HEK293 (cell line): ENCODE measurements at regions not wholly inside any gene's neighbourhood (a gene's known extent, or its start where the extent isn't known, plus 50 kb on each side); places are given as distances from the start of the nearest gene placed in this dataset.

Experiments used
- CTCF ChIA-PET: fragments of 350-600 bp; formaldehyde crosslinking; extraction: SDS; loops from one replicate; lab custom pipeline; 2021; ENCODE audit warnings: antibody characterized with exemption; lab: Yijun Ruan, JAX
- POLR2A ChIA-PET: fragments of 300-600 bp; formaldehyde crosslinking; extraction: SDS; loops from one replicate; lab custom pipeline; 2020; ENCODE audit warnings: antibody characterized with exemption, inconsistent platforms; lab: Yijun Ruan, JAX
- H3K27ac ChIP-seq: fragments of 200-500 bp; sonication (Bioruptor generic); 2 replicates; pipeline ENCODE4 v1.5.1; 2014; ENCODE audit warnings: low read depth, low read length, control low read depth, inconsistent platforms; ENCODE audit errors: extremely low read depth
- H3K36me3 ChIP-seq, 2 experiments: fragments of 200-500 bp in 1 of 2; sonication (Bioruptor generic) in 1 of 2; 1 replicate in 1 of 2; 2 replicates in 1 of 2; pipeline ENCODE4 v1.5.1; 2014 to 2017; ENCODE audit warnings: inconsistent platforms in 2 of 2, low read length in 2 of 2; ENCODE audit not compliant: control insufficient read depth in 2 of 2, insufficient read depth in 1 of 2
- H3K4me1 ChIP-seq: fragments of 200-500 bp; sonication (Bioruptor generic); 2 replicates; pipeline ENCODE4 v1.5.1; 2014; ENCODE audit warnings: mild to moderate bottlenecking, low read length, inconsistent platforms; ENCODE audit not compliant: control insufficient read depth, insufficient read depth
- H3K4me3 ChIP-seq: 2 replicates; pipeline ENCODE4 v1.5.1; 2011; ENCODE audit warnings: low read depth, mild to moderate bottlenecking, control low read depth, low read length, moderate library complexity
- H3K9me3 ChIP-seq: fragments of 200-500 bp; sonication (Bioruptor generic); 2 replicates; pipeline ENCODE4 v1.5.1; 2014; ENCODE audit warnings: low read depth, low read length, inconsistent platforms; ENCODE audit not compliant: control insufficient read depth, insufficient read depth
- GLI2 ChIP-seq: fragments of 450-650 bp; formaldehyde crosslinking; IDR thresholded peaks from 2 replicates; pipeline ENCODE4; 2017; ENCODE audit warnings: missing biosample characterization, missing genetic modification characterization, low read depth, borderline replicate concordance
- KLF7 ChIP-seq: fragments of 450-650 bp; formaldehyde crosslinking; IDR thresholded peaks from 2 replicates; pipeline ENCODE4 v1.5.1; 2016; ENCODE audit warnings: missing biosample characterization, missing genetic modification characterization, borderline replicate concordance
- PRDM1 ChIP-seq: fragments of 450-650 bp; formaldehyde crosslinking; IDR thresholded peaks from 2 replicates; pipeline ENCODE4; 2016; ENCODE audit warnings: missing biosample characterization, missing genetic modification characterization
- SALL2 ChIP-seq: fragments of 450-650 bp; formaldehyde crosslinking; IDR thresholded peaks from 2 replicates; pipeline ENCODE4 v1.5.0; 2017; ENCODE audit warnings: missing biosample characterization, mild to moderate bottlenecking, missing genetic modification characterization, borderline replicate concordance
- TCF7L2 ChIP-seq: IDR thresholded peaks from 2 replicates; pipeline ENCODE4 v1.6.1; 2011; ENCODE audit warnings: low read depth, mild to moderate bottlenecking, inconsistent platforms, low read length, moderate library complexity, borderline replicate concordance
- TRIM28 ChIP-seq: IDR thresholded peaks from 2 replicates; pipeline ENCODE4 v1.6.1; 2011; ENCODE audit warnings: low read length, control low read depth, borderline replicate concordance
- ZBTB17 ChIP-seq: fragments of 450-650 bp; formaldehyde crosslinking; IDR thresholded peaks from 2 replicates; pipeline ENCODE4 v1.5.1; 2016; ENCODE audit warnings: missing biosample characterization, missing genetic modification characterization
- ZBTB20 ChIP-seq: fragments of 450-650 bp; formaldehyde crosslinking; IDR thresholded peaks from 2 replicates; pipeline ENCODE4 v1.5.1; 2016; ENCODE audit warnings: missing biosample characterization, missing genetic modification characterization
- ZFP69B ChIP-seq: fragments of 450-650 bp; formaldehyde crosslinking; IDR thresholded peaks from 2 replicates; pipeline ENCODE4 v1.5.1; 2016; ENCODE audit warnings: missing biosample characterization, missing genetic modification characterization
- ZNF211 ChIP-seq: fragments of 450-650 bp; formaldehyde crosslinking; IDR thresholded peaks from 2 replicates; pipeline ENCODE4 v1.5.1; 2016; ENCODE audit warnings: low read depth, missing biosample characterization, missing genetic modification characterization
- ZNF335 ChIP-seq: fragments of 450-650 bp; formaldehyde crosslinking; conservative IDR thresholded peaks from 2 replicates; pipeline ENCODE4 v1.5.1; 2016; ENCODE audit warnings: missing biosample characterization, missing genetic modification characterization
- ZNF366 ChIP-seq: fragments of 450-650 bp; formaldehyde crosslinking; conservative IDR thresholded peaks from 2 replicates; pipeline ENCODE4 v1.5.1; 2016; ENCODE audit warnings: missing biosample characterization, missing genetic modification characterization
- ZNF391 ChIP-seq: fragments of 450-650 bp; formaldehyde crosslinking; IDR thresholded peaks from 2 replicates; pipeline ENCODE4 v1.5.1; 2016; ENCODE audit warnings: low read depth, missing biosample characterization, missing genetic modification characterization, borderline replicate concordance
- ZNF433 ChIP-seq: fragments of 450-650 bp; formaldehyde crosslinking; IDR thresholded peaks from 2 replicates; pipeline ENCODE4 v1.5.1; 2016; ENCODE audit warnings: missing biosample characterization, missing genetic modification characterization, low read depth
- ZNF624 ChIP-seq: fragments of 450-650 bp; formaldehyde crosslinking; IDR thresholded peaks from 2 replicates; pipeline ENCODE4 v1.5.1; 2017; ENCODE audit warnings: missing biosample characterization, missing genetic modification characterization
- ZNF629 ChIP-seq: fragments of 450-650 bp; formaldehyde crosslinking; IDR thresholded peaks from 2 replicates; pipeline ENCODE4 v1.5.1; 2017; ENCODE audit warnings: missing biosample characterization, missing genetic modification characterization
- ZNF660 ChIP-seq: fragments of 450-650 bp; IDR thresholded peaks from 2 replicates; pipeline ENCODE4 v1.5.1; 2018; ENCODE audit warnings: missing biosample characterization, mild to moderate bottlenecking, missing genetic modification characterization
- ZNF664 ChIP-seq: fragments of 450-650 bp; formaldehyde crosslinking; IDR thresholded peaks from 2 replicates; pipeline ENCODE4 v1.5.1; 2016; ENCODE audit warnings: missing biosample characterization, missing genetic modification characterization
- ZSCAN30 ChIP-seq: fragments of 450-650 bp; IDR thresholded peaks from 2 replicates; pipeline ENCODE4 v1.5.1; 2018; ENCODE audit warnings: missing biosample characterization, mild to moderate bottlenecking, missing genetic modification characterization, moderate library complexity
- TF ChIP-seq, protein P1 (sequence below): fragments of 450-650 bp; formaldehyde crosslinking; IDR thresholded peaks from 2 replicates; pipeline ENCODE4 v1.5.1; 2016; ENCODE audit warnings: missing biosample characterization, missing genetic modification characterization, borderline replicate concordance
- TF ChIP-seq, protein P2 (sequence below): fragments of 450-650 bp; formaldehyde crosslinking; IDR thresholded peaks from 2 replicates; pipeline ENCODE4 v1.5.1; 2017; ENCODE audit warnings: missing biosample characterization, missing genetic modification characterization
- TF ChIP-seq, protein P3 (sequence below): fragments of 450-650 bp; formaldehyde crosslinking; IDR thresholded peaks from 2 replicates; pipeline ENCODE4 v1.5.1; 2016; ENCODE audit warnings: missing biosample characterization, missing genetic modification characterization
- TF ChIP-seq, protein P4 (sequence below): fragments of 450-650 bp; formaldehyde crosslinking; IDR thresholded peaks from 2 replicates; pipeline ENCODE4 v1.5.1; 2016; ENCODE audit warnings: missing biosample characterization, missing genetic modification characterization
- TF ChIP-seq, protein P5 (sequence below): fragments of 450-650 bp; IDR thresholded peaks from 2 replicates; pipeline ENCODE4 v1.5.1; 2018; ENCODE audit warnings: missing biosample characterization, missing genetic modification characterization

DNA sequence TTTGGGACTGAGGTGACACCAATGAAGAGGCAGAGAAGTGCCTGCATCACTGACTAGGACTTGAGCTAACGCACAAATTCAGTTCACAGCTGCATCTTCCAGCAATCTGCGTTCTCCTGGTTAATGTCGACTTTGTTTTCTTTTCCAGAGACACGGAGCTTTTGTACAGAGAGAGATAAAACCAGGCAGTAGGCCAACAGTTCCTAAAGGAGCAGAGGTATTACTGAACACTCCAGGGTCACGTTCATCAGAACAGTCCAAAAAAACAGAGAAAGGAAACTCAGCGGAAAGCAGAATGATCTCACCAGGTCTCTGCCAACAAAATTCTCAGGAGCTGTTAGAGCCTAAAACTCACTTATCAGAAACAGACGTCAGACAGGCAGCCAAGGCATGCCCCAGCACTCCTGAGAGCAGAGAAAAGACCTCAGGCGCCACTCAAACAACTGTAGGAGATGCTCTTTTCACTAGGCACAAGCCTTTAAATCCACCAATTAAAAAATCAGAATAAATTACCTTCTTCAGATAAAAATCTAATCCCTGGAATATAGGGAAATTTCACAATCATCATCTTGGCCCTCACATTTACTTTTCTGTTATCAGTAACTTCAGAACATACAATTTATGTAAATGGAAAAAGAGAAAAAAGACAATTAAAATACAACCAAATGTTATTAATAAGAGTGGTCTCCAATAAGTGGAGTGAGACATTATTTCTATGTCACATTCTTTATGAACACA, 95.9 kb upstream of the SPTBN1 start:
- ChIA-PET CTCF (interaction anchor here (0.7 to 1.2 kb wide), 3 partner anchors 85 to 303 kb away, joined by 3 to 4 read pairs (median 3); no protein-coding TSS in a partner anchor), POLR2A (no interaction called here)
- H3K36me3 ChIP-seq = no peaks in the 10 kb centered on the region
- H3K4me3 ChIP-seq = no peak overlapping the region
- H3K4me1 ChIP-seq = peaks cover 6% of the 10 kb centered on the region
- peak overlapping the region; percentile 59 for H3K27ac ChIP-seq
- no peaks in the 10 kb centered on the region for H3K9me3 ChIP-seq
- TF ChIP-seq, protein P1, sequence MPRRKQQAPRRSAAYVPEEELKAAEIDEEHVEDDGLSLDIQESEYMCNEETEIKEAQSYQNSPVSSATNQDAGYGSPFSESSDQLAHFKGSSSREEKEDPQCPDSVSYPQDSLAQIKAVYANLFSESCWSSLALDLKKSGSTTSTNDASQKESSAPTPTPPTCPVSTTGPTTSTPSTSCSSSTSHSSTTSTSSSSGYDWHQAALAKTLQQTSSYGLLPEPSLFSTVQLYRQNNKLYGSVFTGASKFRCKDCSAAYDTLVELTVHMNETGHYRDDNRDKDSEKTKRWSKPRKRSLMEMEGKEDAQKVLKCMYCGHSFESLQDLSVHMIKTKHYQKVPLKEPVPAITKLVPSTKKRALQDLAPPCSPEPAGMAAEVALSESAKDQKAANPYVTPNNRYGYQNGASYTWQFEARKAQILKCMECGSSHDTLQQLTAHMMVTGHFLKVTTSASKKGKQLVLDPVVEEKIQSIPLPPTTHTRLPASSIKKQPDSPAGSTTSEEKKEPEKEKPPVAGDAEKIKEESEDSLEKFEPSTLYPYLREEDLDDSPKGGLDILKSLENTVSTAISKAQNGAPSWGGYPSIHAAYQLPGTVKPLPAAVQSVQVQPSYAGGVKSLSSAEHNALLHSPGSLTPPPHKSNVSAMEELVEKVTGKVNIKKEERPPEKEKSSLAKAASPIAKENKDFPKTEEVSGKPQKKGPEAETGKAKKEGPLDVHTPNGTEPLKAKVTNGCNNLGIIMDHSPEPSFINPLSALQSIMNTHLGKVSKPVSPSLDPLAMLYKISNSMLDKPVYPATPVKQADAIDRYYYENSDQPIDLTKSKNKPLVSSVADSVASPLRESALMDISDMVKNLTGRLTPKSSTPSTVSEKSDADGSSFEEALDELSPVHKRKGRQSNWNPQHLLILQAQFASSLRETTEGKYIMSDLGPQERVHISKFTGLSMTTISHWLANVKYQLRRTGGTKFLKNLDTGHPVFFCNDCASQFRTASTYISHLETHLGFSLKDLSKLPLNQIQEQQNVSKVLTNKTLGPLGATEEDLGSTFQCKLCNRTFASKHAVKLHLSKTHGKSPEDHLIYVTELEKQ = no peak
- TF ChIP-seq ZNF664 (tag by site-specific recombination) (no peak), ZNF433 (no peak), PRDM1 (peak; percentile 63; the same call in 1 of the 2 replicates), ZSCAN30 (tag by site-specific recombination) (no peak), ZNF335 (tag by site-specific recombination) (peak; percentile 86), KLF7 (tag by site-specific recombination) (no peak), ZNF629 (tag by site-specific recombination) (peak; percentile 57), ZNF391 (no peak), TCF7L2 (no peak), ZNF366 (tag by site-specific recombination) (peak; percentile 38; the same call in 1 of the 2 replicates), TRIM28 (peak; percentile 30; the same call in 1 of the 2 replicates), ZNF211 (tag by site-specific recombination) (no peak), SALL2 (tag by site-specific recombination) (no peak), ZBTB20 (0 out of 2 replicates have a peak, but pooled peaks have one; percentile 25), GLI2 (no peak), ZFP69B (tag by site-specific recombination) (no peak), ZNF660 (tag by site-specific recombination) (peak; percentile 42; the same call in 1 of the 2 replicates), ZBTB17 (peak; percentile 95), ZNF624 (no peak)
- TF ChIP-seq, protein P2, sequence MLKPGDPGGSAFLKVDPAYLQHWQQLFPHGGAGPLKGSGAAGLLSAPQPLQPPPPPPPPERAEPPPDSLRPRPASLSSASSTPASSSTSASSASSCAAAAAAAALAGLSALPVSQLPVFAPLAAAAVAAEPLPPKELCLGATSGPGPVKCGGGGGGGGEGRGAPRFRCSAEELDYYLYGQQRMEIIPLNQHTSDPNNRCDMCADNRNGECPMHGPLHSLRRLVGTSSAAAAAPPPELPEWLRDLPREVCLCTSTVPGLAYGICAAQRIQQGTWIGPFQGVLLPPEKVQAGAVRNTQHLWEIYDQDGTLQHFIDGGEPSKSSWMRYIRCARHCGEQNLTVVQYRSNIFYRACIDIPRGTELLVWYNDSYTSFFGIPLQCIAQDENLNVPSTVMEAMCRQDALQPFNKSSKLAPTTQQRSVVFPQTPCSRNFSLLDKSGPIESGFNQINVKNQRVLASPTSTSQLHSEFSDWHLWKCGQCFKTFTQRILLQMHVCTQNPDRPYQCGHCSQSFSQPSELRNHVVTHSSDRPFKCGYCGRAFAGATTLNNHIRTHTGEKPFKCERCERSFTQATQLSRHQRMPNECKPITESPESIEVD (tag by site-specific recombination) = peak; percentile 92
- TF ChIP-seq, protein P3, sequence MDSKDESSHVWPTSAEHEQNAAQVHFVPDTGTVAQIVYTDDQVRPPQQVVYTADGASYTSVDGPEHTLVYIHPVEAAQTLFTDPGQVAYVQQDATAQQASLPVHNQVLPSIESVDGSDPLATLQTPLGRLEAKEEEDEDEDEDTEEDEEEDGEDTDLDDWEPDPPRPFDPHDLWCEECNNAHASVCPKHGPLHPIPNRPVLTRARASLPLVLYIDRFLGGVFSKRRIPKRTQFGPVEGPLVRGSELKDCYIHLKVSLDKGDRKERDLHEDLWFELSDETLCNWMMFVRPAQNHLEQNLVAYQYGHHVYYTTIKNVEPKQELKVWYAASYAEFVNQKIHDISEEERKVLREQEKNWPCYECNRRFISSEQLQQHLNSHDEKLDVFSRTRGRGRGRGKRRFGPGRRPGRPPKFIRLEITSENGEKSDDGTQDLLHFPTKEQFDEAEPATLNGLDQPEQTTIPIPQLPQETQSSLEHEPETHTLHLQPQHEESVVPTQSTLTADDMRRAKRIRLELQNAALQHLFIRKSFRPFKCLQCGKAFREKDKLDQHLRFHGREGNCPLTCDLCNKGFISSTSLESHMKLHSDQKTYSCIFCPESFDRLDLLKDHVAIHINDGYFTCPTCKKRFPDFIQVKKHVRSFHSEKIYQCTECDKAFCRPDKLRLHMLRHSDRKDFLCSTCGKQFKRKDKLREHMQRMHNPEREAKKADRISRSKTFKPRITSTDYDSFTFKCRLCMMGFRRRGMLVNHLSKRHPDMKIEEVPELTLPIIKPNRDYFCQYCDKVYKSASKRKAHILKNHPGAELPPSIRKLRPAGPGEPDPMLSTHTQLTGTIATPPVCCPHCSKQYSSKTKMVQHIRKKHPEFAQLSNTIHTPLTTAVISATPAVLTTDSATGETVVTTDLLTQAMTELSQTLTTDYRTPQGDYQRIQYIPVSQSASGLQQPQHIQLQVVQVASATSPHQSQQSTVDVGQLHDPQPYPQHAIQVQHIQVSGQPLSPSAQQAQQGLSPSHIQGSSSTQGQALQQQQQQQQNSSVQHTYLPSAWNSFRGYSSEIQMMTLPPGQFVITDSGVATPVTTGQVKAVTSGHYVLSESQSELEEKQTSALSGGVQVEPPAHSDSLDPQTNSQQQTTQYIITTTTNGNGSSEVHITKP (tag by site-specific recombination) = peak; percentile 60
- TF ChIP-seq, protein P4, sequence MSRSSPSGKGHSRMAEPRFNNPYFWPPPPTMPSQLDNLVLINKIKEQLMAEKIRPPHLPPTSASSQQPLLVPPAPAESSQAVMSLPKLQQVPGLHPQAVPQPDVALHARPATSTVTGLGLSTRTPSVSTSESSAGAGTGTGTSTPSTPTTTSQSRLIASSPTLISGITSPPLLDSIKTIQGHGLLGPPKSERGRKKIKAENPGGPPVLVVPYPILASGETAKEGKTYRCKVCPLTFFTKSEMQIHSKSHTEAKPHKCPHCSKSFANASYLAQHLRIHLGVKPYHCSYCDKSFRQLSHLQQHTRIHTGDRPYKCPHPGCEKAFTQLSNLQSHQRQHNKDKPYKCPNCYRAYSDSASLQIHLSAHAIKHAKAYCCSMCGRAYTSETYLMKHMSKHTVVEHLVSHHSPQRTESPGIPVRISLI (tag by site-specific recombination) = peak; percentile 75
- TF ChIP-seq, protein P5, sequence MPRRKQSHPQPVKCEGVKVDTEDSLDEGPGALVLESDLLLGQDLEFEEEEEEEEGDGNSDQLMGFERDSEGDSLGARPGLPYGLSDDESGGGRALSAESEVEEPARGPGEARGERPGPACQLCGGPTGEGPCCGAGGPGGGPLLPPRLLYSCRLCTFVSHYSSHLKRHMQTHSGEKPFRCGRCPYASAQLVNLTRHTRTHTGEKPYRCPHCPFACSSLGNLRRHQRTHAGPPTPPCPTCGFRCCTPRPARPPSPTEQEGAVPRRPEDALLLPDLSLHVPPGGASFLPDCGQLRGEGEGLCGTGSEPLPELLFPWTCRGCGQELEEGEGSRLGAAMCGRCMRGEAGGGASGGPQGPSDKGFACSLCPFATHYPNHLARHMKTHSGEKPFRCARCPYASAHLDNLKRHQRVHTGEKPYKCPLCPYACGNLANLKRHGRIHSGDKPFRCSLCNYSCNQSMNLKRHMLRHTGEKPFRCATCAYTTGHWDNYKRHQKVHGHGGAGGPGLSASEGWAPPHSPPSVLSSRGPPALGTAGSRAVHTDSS = no peak
